Rectal smooth muscle tissue (tissue), 1 donor: ENCODE measurements at regions not wholly inside any gene's neighbourhood (a gene's known extent, or its start where the extent isn't known, plus 50 kb on each side); places are given as distances from the start of the nearest gene placed in this dataset.
"Not testable (repeated sequence)": the region's sequence is repeated elsewhere in the genome, so short reads cannot be mapped to it uniquely, and the experiment has no call there.

ENCODE experiments used
- H3K27ac ChIP-seq: one replicate; pipeline ENCODE4 v1.7.0; 2013; ENCODE audit warnings: low read depth, low read length, inconsistent platforms
- H3K27me3 ChIP-seq: one replicate; pipeline ENCODE4 v1.7.0; 2013; ENCODE audit warnings: low read length; ENCODE audit not compliant: control insufficient read depth, insufficient read depth
- H3K36me3 ChIP-seq: one replicate; pipeline ENCODE4 v1.7.0; 2013; ENCODE audit warnings: low read length; ENCODE audit not compliant: control insufficient read depth, insufficient read depth
- H3K4me1 ChIP-seq: one replicate; pipeline ENCODE4 v1.7.0; 2013; ENCODE audit warnings: low read length; ENCODE audit not compliant: control insufficient read depth, insufficient read depth
- H3K4me3 ChIP-seq: one replicate; pipeline ENCODE4 v1.7.0; 2013; ENCODE audit warnings: low read length
- H3K9ac ChIP-seq: one replicate; pipeline ENCODE4 v1.7.0; 2013; ENCODE audit warnings: low read length

- no peaks in the 10 kb centered on the region for H3K27me3 ChIP-seq
- H3K9ac ChIP-seq = no peak overlapping the region
- H3K4me3 ChIP-seq = no peak overlapping the region
- no peak overlapping the region for H3K27ac ChIP-seq
- H3K36me3 ChIP-seq = no peaks in the 10 kb centered on the region
- no peaks in the 10 kb centered on the region for H3K4me1 ChIP-seq
Measured at GRCh38 chr6:14380901-14381828, 263.6 kb downstream of the CD83 start.

GRCh38 chr6:14381829-14382677 is 264.5 kb downstream of the CD83 start:
- H3K36me3 ChIP-seq = no peaks in the 10 kb centered on the region
- no peak overlapping the region for H3K27ac ChIP-seq
- no peaks in the 10 kb centered on the region for H3K27me3 ChIP-seq
- H3K4me3 ChIP-seq = no peak overlapping the region
- H3K9ac ChIP-seq = no peak overlapping the region
- H3K4me1 ChIP-seq = no peaks in the 10 kb centered on the region

GRCh38 chr6:14382678-14383236 is 265.2 kb downstream of the CD83 start:
- no peaks in the 10 kb centered on the region for H3K36me3 ChIP-seq
- H3K4me3 ChIP-seq = no peak overlapping the region
- H3K27ac ChIP-seq = no peak overlapping the region
- H3K4me1 ChIP-seq = no peaks in the 10 kb centered on the region
- no peak overlapping the region for H3K9ac ChIP-seq
- H3K27me3 ChIP-seq = no peaks in the 10 kb centered on the region

GRCh38 chr6:14383393-14384174 is 266.0 kb downstream of the CD83 start:
- Histone ChIP-seq H3K27ac (no peak overlapping the region), H3K27me3 (no peaks in the 10 kb centered on the region), H3K9ac (no peak overlapping the region), H3K4me3 (no peak overlapping the region), H3K36me3 (no peaks in the 10 kb centered on the region), H3K4me1 (no peaks in the 10 kb centered on the region)

GRCh38 chr6:14384175-14384949 is 266.8 kb downstream of the CD83 start:
- no peaks in the 10 kb centered on the region for H3K4me1 ChIP-seq
- no peak overlapping the region for H3K4me3 ChIP-seq
- H3K36me3 ChIP-seq = no peaks in the 10 kb centered on the region
- H3K9ac ChIP-seq = no peak overlapping the region
- H3K27ac ChIP-seq = no peak overlapping the region
- H3K27me3 ChIP-seq = no peaks in the 10 kb centered on the region

- no peak overlapping the region for H3K9ac ChIP-seq
- no peaks in the 10 kb centered on the region for H3K27me3 ChIP-seq
- no peaks in the 10 kb centered on the region for H3K36me3 ChIP-seq
- no peak overlapping the region for H3K4me3 ChIP-seq
- no peak overlapping the region for H3K27ac ChIP-seq
- no peaks in the 10 kb centered on the region for H3K4me1 ChIP-seq
Measured at GRCh38 chr6:14386263-14386662, 268.7 kb downstream of the CD83 start.

GRCh38 chr6:14386668-14387067 is 269.1 kb downstream of the CD83 start:
- no peak overlapping the region for H3K4me3 ChIP-seq
- no peak overlapping the region for H3K9ac ChIP-seq
- H3K4me1 ChIP-seq = no peaks in the 10 kb centered on the region
- no peaks in the 10 kb centered on the region for H3K36me3 ChIP-seq
- H3K27me3 ChIP-seq = no peaks in the 10 kb centered on the region
- no peak overlapping the region for H3K27ac ChIP-seq

GRCh38 chr6:14388371-14388770 is 270.8 kb downstream of the CD83 start:
- Histone ChIP-seq H3K27me3 (no peaks in the 10 kb centered on the region), H3K27ac (no peak overlapping the region), H3K9ac (no peak overlapping the region), H3K4me3 (no peak overlapping the region), H3K36me3 (no peaks in the 10 kb centered on the region), H3K4me1 (no peaks in the 10 kb centered on the region)

- not testable (repeated sequence) for H3K4me3 ChIP-seq, H3K27me3 ChIP-seq, H3K36me3 ChIP-seq
Measured at GRCh38 chr6:14389776-14390175, 272.2 kb downstream of the CD83 start.

GRCh38 chr6:14390805-14391204 is 273.2 kb downstream of the CD83 start:
- no peaks in the 10 kb centered on the region for H3K4me1 ChIP-seq
- no peak overlapping the region for H3K27ac ChIP-seq
- H3K4me3 ChIP-seq = no peak overlapping the region
- H3K27me3 ChIP-seq = no peaks in the 10 kb centered on the region
- no peaks in the 10 kb centered on the region for H3K36me3 ChIP-seq
- H3K9ac ChIP-seq = no peak overlapping the region

More at GRCh38 chr6:14389776-14390175, 272.2 kb downstream of the CD83 start:
- H3K27ac ChIP-seq, H3K9ac ChIP-seq, H3K4me1 ChIP-seq: not testable (repeated sequence)

- no peak overlapping the region for H3K4me3 ChIP-seq
- no peak overlapping the region for H3K9ac ChIP-seq
- H3K36me3 ChIP-seq = no peaks in the 10 kb centered on the region
- no peaks in the 10 kb centered on the region for H3K27me3 ChIP-seq
- no peak overlapping the region for H3K27ac ChIP-seq
- H3K4me1 ChIP-seq = no peaks in the 10 kb centered on the region
Measured at GRCh38 chr6:14393910-14394309, 276.3 kb downstream of the CD83 start.
